OCI-LY7 (cell line): ENCODE measurements at regions not wholly inside any gene's neighbourhood (a gene's known extent, or its start where the extent isn't known, plus 50 kb on each side); places are given as distances from the start of the nearest gene placed in this dataset.

Experiments used
- EZH2phosphoT487 ChIP-seq: fragments of 200-600 bp; sonication (generic); IDR thresholded peaks from 2 replicates; pipeline ENCODE4 v1.6.1; 2018; ENCODE audit warnings: low read depth, borderline replicate concordance, mild to moderate bottlenecking, mixed run types, antibody characterized with exemption, low read length, moderate library complexity, mixed read lengths
- TF ChIP-seq, protein P1 (sequence below): fragments of 200-600 bp; sonication (generic); conservative IDR thresholded peaks from 2 replicates; pipeline ENCODE4 v1.5.1; 2014; ENCODE audit warnings: mild to moderate bottlenecking, antibody characterized with exemption, low read length, moderate library complexity, mixed read lengths

DNA sequence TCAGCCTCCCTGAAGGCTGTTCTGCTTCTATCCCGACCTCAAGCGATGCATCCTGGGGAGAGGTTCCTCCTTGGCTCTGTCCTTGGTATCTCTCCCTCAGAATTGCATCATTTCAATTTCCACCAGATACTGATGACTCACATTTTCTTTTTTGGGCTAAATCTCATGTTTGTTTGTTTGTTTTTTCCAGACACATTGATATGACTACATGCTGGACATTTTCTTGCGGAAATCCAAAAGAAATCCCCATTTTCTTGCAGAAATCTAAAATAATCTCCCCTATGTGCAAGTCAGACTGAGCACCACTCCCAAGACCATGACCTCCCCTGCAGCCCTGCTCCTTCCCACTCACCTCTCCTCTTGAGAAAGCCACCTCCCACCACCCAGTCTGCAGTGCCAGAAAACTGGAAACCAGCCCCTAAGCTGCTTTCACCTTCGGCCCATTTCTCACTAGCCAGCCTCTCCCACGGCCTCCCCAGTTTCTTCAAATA is 260.2 kb upstream of the PRKCQ start:
- TF ChIP-seq, protein P1, sequence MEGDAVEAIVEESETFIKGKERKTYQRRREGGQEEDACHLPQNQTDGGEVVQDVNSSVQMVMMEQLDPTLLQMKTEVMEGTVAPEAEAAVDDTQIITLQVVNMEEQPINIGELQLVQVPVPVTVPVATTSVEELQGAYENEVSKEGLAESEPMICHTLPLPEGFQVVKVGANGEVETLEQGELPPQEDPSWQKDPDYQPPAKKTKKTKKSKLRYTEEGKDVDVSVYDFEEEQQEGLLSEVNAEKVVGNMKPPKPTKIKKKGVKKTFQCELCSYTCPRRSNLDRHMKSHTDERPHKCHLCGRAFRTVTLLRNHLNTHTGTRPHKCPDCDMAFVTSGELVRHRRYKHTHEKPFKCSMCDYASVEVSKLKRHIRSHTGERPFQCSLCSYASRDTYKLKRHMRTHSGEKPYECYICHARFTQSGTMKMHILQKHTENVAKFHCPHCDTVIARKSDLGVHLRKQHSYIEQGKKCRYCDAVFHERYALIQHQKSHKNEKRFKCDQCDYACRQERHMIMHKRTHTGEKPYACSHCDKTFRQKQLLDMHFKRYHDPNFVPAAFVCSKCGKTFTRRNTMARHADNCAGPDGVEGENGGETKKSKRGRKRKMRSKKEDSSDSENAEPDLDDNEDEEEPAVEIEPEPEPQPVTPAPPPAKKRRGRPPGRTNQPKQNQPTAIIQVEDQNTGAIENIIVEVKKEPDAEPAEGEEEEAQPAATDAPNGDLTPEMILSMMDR: no peak
- TF ChIP-seq EZH2phosphoT487: no peak
